ENCODE measurements at regions not wholly inside any gene's neighbourhood (a gene's known extent, or its start where the extent isn't known, plus 50 kb on each side); places are given as distances from the start of the nearest gene placed in this dataset.
"Not testable (repeated sequence)": the region's sequence is repeated elsewhere in the genome, so short reads cannot be mapped to it uniquely, and the experiment has no call there.

DNA sequence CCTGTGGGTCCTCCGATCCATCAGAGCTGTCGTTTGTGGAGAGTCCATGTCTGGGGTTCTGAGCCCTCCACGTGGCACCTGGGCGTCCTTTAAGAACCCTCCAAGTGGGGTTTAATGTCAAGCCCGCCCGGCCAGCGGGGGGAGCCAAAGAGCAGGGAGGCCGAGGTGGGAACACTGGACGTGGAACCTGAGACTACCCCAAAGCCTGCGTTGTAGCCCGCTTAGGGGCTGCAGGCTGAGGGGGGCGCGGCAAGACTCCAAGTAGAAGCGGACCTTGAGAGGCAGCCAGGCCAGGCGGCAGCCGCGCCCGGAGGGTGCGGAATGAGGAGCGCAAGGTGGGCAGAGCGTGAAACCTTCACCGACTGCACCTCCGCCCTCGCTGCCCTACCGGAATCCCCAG is 126.2 kb upstream of the ATP10A start:
- H3K36me3 Mint-ChIP-seq (ENCODE audit: low read depth): no peaks in the 10 kb centered on the region
- no peak for DNase-seq
- ChIA-PET POLR2A (no interaction called here), CTCF (no interaction called here)
- H3K27ac Mint-ChIP-seq: no peak overlapping the region
- no peak overlapping the region for H3K4me3 Mint-ChIP-seq
- H3K9me3 Mint-ChIP-seq: peaks cover 2% of the 10 kb centered on the region
- no peaks in the 10 kb centered on the region for H3K4me1 Mint-ChIP-seq
- H3K27me3 Mint-ChIP-seq: no peaks in the 10 kb centered on the region

DNA sequence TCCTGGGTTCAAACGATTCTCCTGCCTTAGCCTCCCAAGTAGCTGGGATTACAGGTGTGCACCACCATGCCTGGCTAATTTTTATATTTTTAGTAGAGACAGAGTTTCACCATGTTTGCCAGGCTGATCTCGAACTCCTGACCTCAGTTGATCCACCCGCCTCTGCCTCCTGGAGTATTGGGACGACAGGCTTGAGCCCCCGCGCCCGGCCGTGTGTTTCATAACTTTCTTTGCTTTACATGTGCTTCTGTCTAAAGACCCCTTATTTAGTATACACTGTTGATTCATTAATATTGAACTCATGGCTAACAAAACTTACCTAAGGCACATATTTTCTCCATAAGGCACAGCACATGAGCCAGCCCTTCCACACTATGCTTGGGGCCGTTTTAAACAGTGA is 125.6 kb upstream of the ATP10A start:
- H3K9me3 Mint-ChIP-seq; DNase-seq; CTCF ChIA-PET; H3K36me3 Mint-ChIP-seq (ENCODE audit: low read depth); H3K4me3 Mint-ChIP-seq; POLR2A ChIA-PET; H3K4me1 Mint-ChIP-seq; H3K27me3 Mint-ChIP-seq; H3K27ac Mint-ChIP-seq: not testable (repeated sequence)

DNA sequence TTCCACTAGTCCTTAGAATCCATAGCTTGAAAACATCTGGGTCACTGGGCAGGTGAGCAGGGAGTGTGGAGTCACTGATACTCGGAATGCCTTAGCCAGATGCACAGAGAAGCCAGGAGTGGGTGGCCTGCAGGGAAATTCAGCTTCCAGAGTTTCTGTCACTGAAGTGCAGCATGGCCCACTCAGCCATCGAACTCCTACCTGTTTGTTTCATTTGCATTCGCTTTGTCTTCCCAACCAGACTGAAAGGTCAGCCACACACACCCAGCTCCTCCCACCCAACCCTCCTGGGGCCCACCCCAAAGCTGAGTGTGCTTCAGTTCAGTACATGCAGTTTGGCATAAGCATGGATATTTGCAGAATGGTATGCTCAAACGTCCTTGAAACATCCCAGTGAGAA is 124.5 kb upstream of the ATP10A start:
- POLR2A ChIA-PET: no interaction called here
- no peak overlapping the region for H3K4me3 Mint-ChIP-seq

DNA sequence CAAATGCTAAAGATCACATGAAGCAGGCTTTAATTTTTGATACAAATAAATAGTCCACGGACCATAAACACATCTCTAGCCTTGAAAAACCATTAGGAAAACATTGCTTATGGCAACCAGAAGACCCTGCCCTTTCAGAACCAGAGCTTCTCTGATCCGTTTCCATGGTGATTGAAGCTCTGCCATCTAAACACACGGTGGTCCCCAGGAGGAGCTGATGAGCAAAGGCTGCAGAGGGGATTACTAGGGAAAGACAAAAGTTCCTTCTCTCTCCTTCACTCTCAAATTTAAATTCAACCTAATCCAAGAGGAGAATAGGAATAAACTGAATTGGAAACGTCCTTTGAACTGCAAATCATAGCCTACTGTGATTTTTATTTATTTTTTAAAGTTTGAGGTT is 122.0 kb upstream of the ATP10A start:
- Mint-ChIP-seq H3K4me1 (no peaks in the 10 kb centered on the region), H3K36me3 (ENCODE audit: low read depth) (no peaks in the 10 kb centered on the region), H3K27ac (no peak overlapping the region), H3K27me3 (no peaks in the 10 kb centered on the region), H3K4me3 (no peak overlapping the region), H3K9me3 (no peaks in the 10 kb centered on the region)
- CTCF ChIA-PET: interaction anchor here (0.9 to 1.4 kb wide), 2 partner anchors 14 to 174 kb away, joined by 3 read pairs; no protein-coding TSS in a partner anchor
- POLR2A ChIA-PET: no interaction called here
- no peak for DNase-seq

More for the DNA sequence above, 124.5 kb upstream of the ATP10A start:
- no peaks in the 10 kb centered on the region for H3K27me3 Mint-ChIP-seq
- no peaks in the 10 kb centered on the region for H3K4me1 Mint-ChIP-seq
- peaks cover 2% of the 10 kb centered on the region for H3K9me3 Mint-ChIP-seq
- H3K27ac Mint-ChIP-seq: no peak overlapping the region
- H3K36me3 Mint-ChIP-seq (ENCODE audit: low read depth): no peaks in the 10 kb centered on the region
- DNase-seq: no peak
- CTCF ChIA-PET: no interaction called here

DNA sequence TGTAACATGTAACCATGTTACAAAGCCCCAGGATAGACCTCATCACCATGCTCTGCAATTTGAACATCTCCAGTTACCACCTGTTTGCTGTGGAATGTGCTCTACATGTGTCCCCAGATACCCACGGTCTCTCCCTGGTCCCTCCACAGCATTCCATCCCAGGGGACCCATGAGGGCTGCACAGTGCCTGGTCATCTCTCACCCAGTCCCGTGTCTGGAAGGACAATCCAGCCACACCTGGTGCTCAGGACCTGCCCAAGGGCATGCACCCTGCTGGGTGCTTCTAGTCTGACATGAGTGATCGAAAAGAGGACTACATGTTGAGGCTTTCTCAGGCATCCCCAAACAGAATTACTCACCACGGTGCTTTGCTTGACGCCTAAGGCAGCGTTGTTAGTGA is 119.6 kb upstream of the ATP10A start:
- Mint-ChIP-seq H3K9me3 (no peaks in the 10 kb centered on the region), H3K27ac (no peak overlapping the region), H3K4me3 (no peak overlapping the region), H3K27me3 (no peaks in the 10 kb centered on the region), H3K36me3 (ENCODE audit: low read depth) (no peaks in the 10 kb centered on the region), H3K4me1 (no peaks in the 10 kb centered on the region)
- POLR2A ChIA-PET: no interaction called here
- CTCF ChIA-PET: no interaction called here
- no peak for DNase-seq

DNA sequence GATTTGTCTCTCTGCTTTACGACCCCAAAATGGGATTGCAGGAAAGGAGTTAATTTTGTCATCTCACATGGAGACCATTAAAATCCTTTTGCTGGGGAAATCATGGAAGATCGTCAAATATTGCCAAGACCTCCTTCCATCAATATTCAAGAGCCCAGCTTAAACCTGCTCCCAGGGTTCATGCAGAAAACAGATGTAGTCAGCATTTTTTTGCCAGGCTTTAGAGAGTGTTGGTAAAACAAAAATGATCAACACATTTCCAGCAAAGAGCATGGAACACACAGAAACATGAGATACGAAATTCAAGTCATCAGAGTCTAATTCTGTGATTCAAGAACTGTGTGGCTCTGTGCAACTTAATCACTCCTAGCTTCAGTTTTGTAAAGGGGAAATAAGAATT is 118.0 kb upstream of the ATP10A start:
- DNase-seq: no peak

DNA sequence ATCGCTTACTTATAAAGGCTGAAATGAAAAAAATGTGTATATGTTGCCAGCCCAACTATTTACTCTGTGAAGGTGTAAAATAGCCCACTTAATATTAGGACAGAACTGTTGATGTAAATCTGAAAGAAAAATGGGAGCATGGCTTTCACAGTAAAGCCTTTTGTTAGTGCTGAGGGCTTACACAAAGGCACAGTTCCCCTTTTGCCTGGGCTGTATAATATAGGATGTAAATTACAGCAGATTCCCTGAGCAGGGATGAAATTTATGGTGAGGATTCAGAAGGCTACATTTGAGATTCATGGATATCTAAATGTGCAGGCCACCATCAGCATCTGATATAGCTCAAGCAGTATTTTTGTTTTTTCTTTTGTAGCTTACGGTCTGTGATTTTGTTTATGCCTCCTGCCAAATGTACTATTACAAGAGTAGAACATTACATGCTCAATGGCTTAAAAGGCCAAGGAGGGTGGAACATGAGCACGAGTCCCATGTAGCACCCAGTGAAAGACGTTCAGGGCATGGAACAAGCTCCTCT is 109.1 kb upstream of the ATP10A start:
- Mint-ChIP-seq H3K4me1 (no peaks in the 10 kb centered on the region), H3K27me3 (no peaks in the 10 kb centered on the region), H3K9me3 (no peaks in the 10 kb centered on the region), H3K27ac (no peak overlapping the region), H3K36me3 (ENCODE audit: low read depth) (no peaks in the 10 kb centered on the region), H3K4me3 (no peak overlapping the region)
- ChIA-PET CTCF (no interaction called here), POLR2A (no interaction called here)
- no peak for DNase-seq

More for the DNA sequence above, 118.0 kb upstream of the ATP10A start:
- Mint-ChIP-seq H3K27me3 (no peaks in the 10 kb centered on the region), H3K4me1 (no peaks in the 10 kb centered on the region), H3K9me3 (no peaks in the 10 kb centered on the region), H3K36me3 (ENCODE audit: low read depth) (no peaks in the 10 kb centered on the region), H3K27ac (no peak overlapping the region), H3K4me3 (no peak overlapping the region)
- ChIA-PET POLR2A (no interaction called here), CTCF (no interaction called here)

DNA sequence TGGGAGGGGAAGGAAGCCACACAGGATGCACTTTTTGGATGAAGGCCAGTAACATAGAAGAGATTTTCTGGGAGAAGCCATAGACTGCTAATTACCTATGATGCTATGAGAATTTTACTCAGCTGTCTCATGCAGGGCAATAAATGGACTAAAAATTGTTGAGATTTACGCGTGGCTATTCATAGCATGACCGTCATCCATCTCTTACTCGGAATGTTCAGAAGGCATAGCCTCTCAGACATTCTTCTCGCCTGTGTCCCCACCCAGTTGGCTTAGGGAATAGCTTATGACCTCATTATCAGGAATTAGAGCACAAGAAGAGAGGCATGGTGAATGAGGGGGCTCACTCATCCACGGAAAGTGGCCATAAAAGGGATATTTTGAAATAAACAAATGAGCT is 107.9 kb upstream of the ATP10A start:
- ChIA-PET CTCF (interaction anchor here (1.4 kb wide), 1 partner anchor 15 kb away, joined by 3 read pairs; no protein-coding TSS in a partner anchor), POLR2A (no interaction called here)
- H3K27me3 Mint-ChIP-seq: no peaks in the 10 kb centered on the region
- H3K36me3 Mint-ChIP-seq (ENCODE audit: low read depth): no peaks in the 10 kb centered on the region
- H3K9me3 Mint-ChIP-seq: no peaks in the 10 kb centered on the region
- no peaks in the 10 kb centered on the region for H3K4me1 Mint-ChIP-seq
- DNase-seq: no peak
- no peak overlapping the region for H3K27ac Mint-ChIP-seq
- no peak overlapping the region for H3K4me3 Mint-ChIP-seq

DNA sequence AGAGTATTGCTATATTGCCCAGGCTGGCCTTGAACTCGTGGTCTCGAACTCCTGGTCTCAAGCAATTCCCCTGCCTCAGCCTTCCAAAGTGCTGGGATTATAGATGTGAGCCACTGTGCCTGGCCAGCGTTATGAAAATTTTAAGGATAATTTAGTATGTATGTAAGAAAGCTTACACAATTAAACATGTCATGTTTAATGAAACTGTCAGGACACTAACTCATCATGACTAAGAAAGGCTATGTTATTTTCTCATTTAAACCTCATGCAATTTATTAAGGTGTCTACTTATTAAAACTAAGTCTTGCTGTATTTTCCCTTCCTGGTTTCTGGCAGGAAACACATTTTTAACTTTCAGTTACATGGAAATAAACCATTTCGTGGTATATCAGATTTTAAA is 106.8 kb upstream of the ATP10A start:
- H3K27me3 Mint-ChIP-seq: no peaks in the 10 kb centered on the region
- DNase-seq: no peak
- H3K4me3 Mint-ChIP-seq: no peak overlapping the region
- H3K4me1 Mint-ChIP-seq: no peaks in the 10 kb centered on the region
- no peak overlapping the region for H3K27ac Mint-ChIP-seq
- no peaks in the 10 kb centered on the region for H3K9me3 Mint-ChIP-seq
- H3K36me3 Mint-ChIP-seq (ENCODE audit: low read depth): no peaks in the 10 kb centered on the region
- POLR2A ChIA-PET: no interaction called here
- CTCF ChIA-PET: no interaction called here

DNA sequence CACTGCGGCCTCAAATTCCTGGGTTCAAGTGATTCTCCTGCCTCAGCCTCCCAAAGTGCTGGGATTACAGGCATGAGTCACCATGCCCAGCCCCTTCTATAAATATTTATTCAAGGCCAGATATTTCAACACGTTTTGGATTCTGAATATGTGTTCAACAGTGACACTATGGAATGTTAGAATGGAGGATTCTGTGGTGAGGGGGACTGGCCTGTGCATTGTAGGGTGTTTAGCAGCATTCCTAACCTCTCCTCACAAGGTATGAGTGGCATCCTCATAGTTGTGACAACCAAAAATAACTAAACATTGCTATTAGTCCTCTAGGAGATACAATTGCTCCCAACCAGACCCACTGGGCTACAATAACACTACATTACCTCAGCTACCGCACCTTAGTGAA is 104.0 kb upstream of the ATP10A start:
- DNase-seq: no peak
- H3K36me3 Mint-ChIP-seq (ENCODE audit: low read depth): no peaks in the 10 kb centered on the region
- POLR2A ChIA-PET: no interaction called here
- H3K4me1 Mint-ChIP-seq: no peaks in the 10 kb centered on the region
- H3K4me3 Mint-ChIP-seq: no peak overlapping the region
- CTCF ChIA-PET: no interaction called here
- H3K9me3 Mint-ChIP-seq: no peaks in the 10 kb centered on the region
- H3K27me3 Mint-ChIP-seq: no peaks in the 10 kb centered on the region
- H3K27ac Mint-ChIP-seq: no peak overlapping the region

DNA sequence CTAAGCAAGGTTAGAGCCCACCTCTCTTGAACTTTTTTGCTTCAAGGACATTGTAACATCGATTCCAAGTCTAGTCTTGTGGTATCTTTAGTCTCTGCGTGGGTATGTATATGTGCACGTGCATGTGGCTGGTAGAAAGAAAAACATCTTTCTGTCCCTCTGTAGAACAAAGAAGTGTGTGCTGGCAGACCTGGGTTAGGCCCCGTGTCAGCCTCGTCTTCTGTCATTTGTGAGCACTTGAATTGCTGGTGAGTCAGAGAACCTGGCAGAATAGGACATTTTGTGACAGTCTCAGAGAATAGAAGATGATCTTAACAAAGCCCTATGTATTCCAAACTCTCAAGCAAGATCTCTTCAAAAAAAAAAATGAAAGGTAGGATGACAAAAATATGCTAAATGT is 102.2 kb upstream of the ATP10A start:
- DNase-seq: no peak
- no peak overlapping the region for H3K4me3 Mint-ChIP-seq
- no peaks in the 10 kb centered on the region for H3K27me3 Mint-ChIP-seq
- H3K4me1 Mint-ChIP-seq: no peaks in the 10 kb centered on the region
- CTCF ChIA-PET: no interaction called here
- no peaks in the 10 kb centered on the region for H3K9me3 Mint-ChIP-seq
- no peaks in the 10 kb centered on the region for H3K36me3 Mint-ChIP-seq (ENCODE audit: low read depth)
- POLR2A ChIA-PET: interaction anchor here (0.6 kb wide), 1 partner anchor 10 kb away, joined by 4 read pairs; no protein-coding TSS in a partner anchor
- no peak overlapping the region for H3K27ac Mint-ChIP-seq

DNA sequence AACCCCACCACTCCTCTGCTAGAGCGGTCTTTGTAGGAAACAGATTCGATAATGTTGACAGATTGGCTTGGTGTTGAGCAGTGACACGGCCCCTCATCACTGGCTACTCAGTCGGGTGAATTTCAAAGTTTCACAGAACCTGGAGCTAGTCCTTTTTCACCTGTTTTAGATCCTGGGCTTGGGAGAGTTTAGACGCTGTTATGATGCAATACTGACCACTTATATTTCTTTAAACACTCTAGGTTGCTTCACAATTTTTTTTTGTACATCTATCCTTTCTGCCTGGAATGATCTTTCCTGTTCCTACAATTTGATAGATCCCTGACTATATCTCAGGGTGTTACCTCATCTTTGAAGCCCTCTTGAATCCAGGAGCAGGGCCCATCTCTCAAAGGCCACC is 97.1 kb upstream of the ATP10A start:
- ChIA-PET POLR2A (no interaction called here), CTCF (interaction anchor here (0.6 kb wide), 1 partner anchor 452 kb away, joined by 3 read pairs; no protein-coding TSS in a partner anchor)
- no peaks in the 10 kb centered on the region for H3K36me3 Mint-ChIP-seq (ENCODE audit: low read depth)
- H3K27ac Mint-ChIP-seq: no peak overlapping the region
- H3K4me1 Mint-ChIP-seq: no peaks in the 10 kb centered on the region
- H3K9me3 Mint-ChIP-seq: no peaks in the 10 kb centered on the region
- no peaks in the 10 kb centered on the region for H3K27me3 Mint-ChIP-seq
- DNase-seq: no peak
- H3K4me3 Mint-ChIP-seq: no peak overlapping the region

DNA sequence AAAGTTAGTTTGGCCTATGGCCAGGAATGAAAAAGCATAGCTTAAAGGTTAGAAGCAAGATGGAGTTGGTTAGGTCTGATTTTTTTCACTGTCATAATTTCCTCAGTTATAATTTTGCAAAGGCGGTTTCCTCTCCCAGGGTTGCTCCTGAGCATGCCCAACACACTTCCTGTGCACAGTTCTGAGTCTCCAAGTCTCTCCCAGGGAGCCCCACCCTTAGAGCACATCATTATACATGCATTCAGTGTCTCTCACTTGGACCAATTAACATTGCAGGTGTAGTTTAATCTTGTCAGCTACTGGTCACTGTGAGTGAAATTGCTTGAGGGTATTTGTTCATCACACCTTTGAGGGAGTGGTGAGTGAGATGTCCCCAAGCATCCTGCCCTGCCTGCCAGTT is 96.0 kb upstream of the ATP10A start:
- Mint-ChIP-seq H3K4me3 (no peak overlapping the region), H3K36me3 (ENCODE audit: low read depth) (no peaks in the 10 kb centered on the region), H3K9me3 (no peaks in the 10 kb centered on the region), H3K27ac (no peak overlapping the region), H3K4me1 (no peaks in the 10 kb centered on the region), H3K27me3 (no peaks in the 10 kb centered on the region)
- no peak for DNase-seq
- POLR2A ChIA-PET: no interaction called here
- CTCF ChIA-PET: no interaction called here

DNA sequence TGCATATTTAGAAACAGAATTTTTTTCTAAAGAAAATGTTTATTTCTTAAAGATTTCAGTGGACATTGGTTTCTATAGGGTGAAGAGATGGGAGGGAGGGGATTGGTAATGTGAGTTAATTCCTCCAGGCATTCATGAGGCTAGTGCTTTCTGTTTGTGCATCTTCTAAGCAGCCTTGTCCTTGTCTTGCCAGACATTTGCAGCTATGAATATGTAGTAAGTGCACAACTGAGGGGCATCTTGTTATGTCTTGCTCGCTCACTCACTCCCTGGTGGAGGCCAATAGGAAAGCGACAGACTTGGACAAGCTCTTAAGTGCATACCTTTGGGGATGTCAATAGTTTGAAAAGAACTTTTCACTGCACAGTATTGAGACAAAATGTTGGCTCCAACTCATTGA is 92.5 kb upstream of the ATP10A start:
- POLR2A ChIA-PET: interaction anchor here (0.5 kb wide), 1 partner anchor 10 kb away, joined by 4 read pairs; no protein-coding TSS in a partner anchor
- H3K9me3 Mint-ChIP-seq: peaks cover 7% of the 10 kb centered on the region
- H3K4me1 Mint-ChIP-seq: no peaks in the 10 kb centered on the region
- CTCF ChIA-PET: no interaction called here
- no peak for DNase-seq
- H3K27ac Mint-ChIP-seq: no peak overlapping the region
- H3K4me3 Mint-ChIP-seq: no peak overlapping the region
- H3K27me3 Mint-ChIP-seq: peaks cover 4% of the 10 kb centered on the region
- no peaks in the 10 kb centered on the region for H3K36me3 Mint-ChIP-seq (ENCODE audit: low read depth)
